Hepatocyte (in vitro differentiated cells): ENCODE measurements at regions not wholly inside any gene's neighbourhood (a gene's known extent, or its start where the extent isn't known, plus 50 kb on each side); places are given as distances from the start of the nearest gene placed in this dataset.
"Not testable (repeated sequence)": the region's sequence is repeated elsewhere in the genome, so short reads cannot be mapped to it uniquely, and the experiment has no call there.

Source experiments
- EZH2 ChIP-seq: fragments of 200-600 bp; sonication (generic); IDR thresholded peaks from 2 replicates; pipeline ENCODE4 v1.6.1; 2016; ENCODE audit warnings: antibody characterized with exemption, mild to moderate bottlenecking, borderline replicate concordance
- TF ChIP-seq, protein P1 (sequence below): fragments of 200-600 bp; sonication (generic); IDR thresholded peaks from 2 replicates; pipeline ENCODE4 v1.5.1; 2016; ENCODE audit warnings: antibody characterized with exemption, mild to moderate bottlenecking; ENCODE audit not compliant: poor library complexity

DNA sequence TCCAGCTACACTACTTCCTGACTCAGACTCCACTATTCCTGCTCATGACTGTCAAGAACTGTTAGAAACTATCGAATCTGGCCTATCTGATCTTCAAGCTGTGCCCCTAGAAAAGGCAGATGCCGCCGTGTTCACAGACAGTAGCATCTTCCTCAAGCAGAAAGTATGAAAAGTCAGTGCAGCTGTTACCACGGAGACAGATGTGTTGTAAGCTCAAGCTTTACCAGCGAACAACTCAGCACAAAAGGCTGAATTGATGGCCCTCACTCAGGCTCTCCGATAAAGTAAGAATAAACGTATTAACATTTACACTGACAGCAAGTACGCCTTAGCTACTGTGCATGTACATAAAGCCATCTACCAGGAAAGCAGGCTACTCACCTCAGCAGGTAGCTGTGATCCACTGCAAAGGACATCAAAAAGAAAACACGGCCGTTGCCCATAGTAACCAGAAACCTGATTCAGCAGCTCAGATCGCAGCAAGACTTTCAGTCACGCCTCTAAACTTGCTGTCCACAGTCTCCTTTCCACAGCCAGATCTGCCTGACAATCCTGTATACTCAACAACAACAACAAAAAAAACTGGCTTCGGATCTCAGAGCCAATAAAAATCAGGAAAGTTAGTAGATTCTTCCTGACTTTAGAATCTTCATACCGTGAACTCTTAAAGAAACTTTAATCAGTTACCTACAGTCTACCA lies 97.5 kb upstream of the FAM90A26 start:
- TF ChIP-seq, protein P1, sequence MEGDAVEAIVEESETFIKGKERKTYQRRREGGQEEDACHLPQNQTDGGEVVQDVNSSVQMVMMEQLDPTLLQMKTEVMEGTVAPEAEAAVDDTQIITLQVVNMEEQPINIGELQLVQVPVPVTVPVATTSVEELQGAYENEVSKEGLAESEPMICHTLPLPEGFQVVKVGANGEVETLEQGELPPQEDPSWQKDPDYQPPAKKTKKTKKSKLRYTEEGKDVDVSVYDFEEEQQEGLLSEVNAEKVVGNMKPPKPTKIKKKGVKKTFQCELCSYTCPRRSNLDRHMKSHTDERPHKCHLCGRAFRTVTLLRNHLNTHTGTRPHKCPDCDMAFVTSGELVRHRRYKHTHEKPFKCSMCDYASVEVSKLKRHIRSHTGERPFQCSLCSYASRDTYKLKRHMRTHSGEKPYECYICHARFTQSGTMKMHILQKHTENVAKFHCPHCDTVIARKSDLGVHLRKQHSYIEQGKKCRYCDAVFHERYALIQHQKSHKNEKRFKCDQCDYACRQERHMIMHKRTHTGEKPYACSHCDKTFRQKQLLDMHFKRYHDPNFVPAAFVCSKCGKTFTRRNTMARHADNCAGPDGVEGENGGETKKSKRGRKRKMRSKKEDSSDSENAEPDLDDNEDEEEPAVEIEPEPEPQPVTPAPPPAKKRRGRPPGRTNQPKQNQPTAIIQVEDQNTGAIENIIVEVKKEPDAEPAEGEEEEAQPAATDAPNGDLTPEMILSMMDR, result not testable (repeated sequence)
- not testable (repeated sequence) for TF ChIP-seq EZH2
